ENCODE measurements at regions not wholly inside any gene's neighbourhood (a gene's known extent, or its start where the extent isn't known, plus 50 kb on each side); places are given as distances from the start of the nearest gene placed in this dataset.

DNA sequence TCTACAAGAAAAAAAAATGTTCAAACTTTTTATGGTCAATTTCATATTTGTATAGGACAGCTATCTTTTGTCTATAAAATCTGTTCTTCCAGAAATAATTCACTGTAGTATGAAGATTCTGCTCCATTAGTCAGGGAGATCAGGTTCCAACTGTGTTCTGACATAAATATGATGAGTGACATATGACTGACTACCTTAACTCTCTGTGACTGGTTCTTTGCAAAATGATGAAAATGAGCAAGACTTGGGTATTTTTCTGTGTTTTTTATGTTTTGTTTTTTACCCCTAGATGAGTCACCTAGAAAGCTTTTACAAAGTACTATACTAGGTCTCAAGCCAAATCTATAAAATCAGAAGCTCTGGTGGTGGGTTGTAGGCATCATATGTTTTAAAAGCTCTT is 229.6 kb downstream of the MMUT start:
- TF ChIP-seq, protein P1, sequence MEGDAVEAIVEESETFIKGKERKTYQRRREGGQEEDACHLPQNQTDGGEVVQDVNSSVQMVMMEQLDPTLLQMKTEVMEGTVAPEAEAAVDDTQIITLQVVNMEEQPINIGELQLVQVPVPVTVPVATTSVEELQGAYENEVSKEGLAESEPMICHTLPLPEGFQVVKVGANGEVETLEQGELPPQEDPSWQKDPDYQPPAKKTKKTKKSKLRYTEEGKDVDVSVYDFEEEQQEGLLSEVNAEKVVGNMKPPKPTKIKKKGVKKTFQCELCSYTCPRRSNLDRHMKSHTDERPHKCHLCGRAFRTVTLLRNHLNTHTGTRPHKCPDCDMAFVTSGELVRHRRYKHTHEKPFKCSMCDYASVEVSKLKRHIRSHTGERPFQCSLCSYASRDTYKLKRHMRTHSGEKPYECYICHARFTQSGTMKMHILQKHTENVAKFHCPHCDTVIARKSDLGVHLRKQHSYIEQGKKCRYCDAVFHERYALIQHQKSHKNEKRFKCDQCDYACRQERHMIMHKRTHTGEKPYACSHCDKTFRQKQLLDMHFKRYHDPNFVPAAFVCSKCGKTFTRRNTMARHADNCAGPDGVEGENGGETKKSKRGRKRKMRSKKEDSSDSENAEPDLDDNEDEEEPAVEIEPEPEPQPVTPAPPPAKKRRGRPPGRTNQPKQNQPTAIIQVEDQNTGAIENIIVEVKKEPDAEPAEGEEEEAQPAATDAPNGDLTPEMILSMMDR (IDR thresholded peaks at IDR 0.05) = no peak
- TF ChIP-seq POLR2A (IDR thresholded peaks at IDR 0.05; ENCODE audit: low read depth) (no peak), EP300 (IDR thresholded peaks at IDR 0.05) (no peak)

All from esophagus muscularis mucosa (tissue), 4 donors.